ENCODE measurements at regions not wholly inside any gene's neighbourhood (a gene's known extent, or its start where the extent isn't known, plus 50 kb on each side); places are given as distances from the start of the nearest gene placed in this dataset.

DNA sequence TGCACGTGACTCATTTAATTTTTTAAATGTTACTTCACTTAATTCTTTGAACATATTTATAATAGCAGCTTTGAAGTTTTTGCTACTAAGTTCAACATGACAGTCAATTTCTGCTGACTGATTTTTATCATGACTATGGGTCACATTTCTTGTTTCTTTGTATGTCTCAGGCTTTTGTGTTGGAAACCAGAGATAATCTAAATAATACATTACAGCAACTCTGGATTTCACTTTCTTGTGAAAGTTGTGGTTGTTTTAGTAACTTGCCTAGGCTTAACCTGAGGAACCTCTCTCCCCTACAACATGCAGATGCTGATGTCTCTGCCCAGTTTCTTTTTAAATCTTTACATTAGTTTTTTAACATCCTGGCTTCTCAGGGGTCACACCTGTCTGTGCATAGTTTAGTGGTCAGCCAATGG, 180.8 kb downstream of the CCDC71L start:
- DNase-seq, result no peak

DNA sequence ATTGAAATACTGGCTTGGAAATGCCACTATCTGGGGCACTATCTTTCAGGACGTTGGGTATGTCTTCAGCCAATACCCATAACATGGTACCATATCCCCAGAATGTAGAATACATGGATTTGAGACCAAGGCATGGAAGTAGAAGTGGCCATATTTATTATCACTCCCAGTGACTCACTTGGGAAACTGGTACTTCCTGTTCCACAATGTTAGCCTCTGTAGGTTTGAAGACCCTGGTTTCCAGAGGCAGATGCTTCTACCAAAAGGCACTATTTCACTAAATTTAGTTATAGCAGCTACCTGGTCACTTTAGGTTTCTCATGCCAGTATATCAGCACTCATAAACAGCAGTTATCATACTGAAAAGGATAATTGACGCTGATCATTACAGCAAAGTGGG, 184.2 kb downstream of the CCDC71L start:
- no peak for DNase-seq

DNA sequence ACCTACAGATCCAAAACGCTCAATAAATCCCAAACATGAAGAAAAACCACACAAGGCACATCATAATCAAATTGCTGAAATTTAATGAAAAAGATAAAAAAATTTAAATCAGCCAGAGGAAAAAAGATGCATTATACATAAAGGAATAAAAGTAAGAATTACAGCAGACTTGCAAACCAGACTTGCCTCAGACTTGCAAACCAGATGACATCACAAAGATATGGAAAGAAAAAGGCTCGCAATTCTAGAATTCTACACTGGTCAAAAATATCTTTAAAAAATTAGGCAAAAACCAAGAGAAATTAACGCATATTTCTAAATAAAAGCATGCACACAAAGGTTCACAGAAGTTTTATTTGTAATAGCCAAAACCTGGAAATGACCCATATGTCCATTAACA, 188.0 kb upstream of the NAMPT start:
- no peak for DNase-seq

DNA sequence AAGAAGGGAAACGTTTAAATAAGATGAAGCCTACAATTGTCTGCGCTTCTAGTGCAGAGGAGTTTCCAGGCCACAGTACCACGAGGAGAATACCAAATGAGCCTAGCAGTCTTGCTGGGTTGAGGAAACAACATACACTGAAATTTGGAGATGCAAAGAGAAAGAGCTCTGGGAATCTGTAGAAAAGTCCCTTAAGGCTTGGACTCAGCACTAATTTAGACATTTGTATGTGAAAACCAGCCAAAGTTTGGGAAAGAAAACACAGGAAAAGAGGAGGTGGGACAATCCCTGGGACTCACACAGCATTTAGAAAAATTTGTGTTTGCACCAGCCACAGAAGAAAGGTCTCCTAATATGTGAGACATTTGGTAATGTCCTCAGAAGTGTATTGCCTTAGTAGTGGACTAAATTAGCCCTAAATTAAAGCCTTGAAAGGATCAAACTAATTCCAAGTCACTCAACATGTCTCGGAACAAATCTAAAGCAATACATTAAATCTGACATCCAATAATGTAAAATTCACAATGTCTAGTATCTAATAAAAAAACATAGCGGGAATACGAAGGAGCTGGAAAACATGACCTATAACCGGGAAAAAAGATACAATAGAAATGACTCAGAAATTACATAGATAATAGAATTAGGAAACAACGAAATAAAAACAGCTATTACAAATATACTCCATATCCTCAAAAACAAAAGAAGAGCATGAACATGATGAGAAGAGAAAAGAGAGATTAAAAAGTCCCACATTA, 187.1 kb upstream of the NAMPT start:
- DNase-seq, result no peak

DNA sequence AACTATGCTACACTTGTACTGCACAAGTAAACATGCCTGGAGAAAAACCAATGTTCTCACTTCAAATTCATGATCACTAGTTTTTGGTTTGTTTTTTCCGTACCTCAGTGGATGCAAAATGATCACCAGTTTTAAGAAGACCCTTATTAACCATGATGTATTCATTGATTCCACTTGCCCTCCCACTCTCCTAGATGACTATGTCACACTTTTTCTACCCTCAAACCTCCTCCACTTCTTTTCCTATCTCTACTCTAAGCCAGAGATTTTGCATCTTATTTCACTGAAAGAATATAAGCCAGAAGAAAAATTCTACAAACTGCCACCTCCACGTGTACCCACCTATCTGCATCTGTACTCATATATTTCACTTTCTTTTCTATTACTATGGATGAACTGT, 186.2 kb upstream of the NAMPT start:
- DNase-seq, result no peak

DNA sequence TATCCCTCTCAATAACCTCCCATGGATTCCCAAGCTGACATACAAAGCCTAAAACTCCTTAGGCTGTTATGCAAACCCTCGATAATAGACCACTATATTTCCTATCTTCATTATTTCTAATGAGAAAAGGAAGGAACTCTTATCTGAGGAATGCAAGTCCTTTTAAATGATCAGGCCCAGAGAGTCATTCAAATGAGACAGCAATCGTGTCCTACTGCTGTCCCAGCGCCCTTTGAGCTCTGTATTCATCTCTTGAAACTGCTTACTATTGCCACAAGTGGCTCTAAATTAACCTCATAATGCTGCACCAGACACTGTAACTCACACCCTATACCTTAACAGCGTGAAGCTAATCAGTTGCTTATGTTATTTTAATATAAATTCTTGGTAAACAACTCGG, 182.1 kb upstream of the NAMPT start:
- no peak for DNase-seq

DNA sequence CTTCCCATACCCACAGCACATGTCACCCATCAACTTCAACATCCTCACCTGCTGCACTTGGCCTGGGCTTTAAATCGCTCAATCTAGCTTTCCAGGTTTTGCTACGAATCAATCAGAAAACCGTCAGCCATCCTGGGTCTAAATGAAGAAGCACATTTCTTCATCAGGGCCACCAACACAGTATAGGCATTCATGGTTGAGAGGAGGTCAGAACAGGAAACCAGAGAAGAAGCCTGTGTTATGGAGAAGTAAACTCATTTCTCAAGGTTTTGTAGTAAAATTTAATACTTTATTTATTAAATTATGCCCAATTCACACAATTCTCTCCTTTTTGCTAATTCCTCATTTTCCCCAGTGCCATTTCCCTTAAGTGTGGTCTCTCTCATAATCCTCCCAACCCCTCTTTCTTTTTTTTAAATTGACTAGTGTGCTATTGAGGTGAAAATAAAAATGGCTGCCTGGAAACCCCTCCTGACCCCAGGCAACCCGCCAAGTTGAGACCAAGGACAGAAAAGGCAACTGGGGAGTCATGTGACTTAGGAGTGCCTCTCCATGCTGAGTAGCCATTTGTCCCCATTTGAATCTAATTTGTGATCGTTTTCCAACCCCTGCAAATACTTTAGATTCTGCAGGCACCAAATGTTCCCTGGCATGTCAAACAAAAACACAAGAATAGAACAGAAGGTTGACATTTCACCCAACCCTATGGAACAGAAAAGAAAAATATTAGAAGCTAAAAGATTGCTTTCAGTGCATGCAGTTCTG, 181.1 kb upstream of the NAMPT start:
- DNase-seq, result no peak

DNA sequence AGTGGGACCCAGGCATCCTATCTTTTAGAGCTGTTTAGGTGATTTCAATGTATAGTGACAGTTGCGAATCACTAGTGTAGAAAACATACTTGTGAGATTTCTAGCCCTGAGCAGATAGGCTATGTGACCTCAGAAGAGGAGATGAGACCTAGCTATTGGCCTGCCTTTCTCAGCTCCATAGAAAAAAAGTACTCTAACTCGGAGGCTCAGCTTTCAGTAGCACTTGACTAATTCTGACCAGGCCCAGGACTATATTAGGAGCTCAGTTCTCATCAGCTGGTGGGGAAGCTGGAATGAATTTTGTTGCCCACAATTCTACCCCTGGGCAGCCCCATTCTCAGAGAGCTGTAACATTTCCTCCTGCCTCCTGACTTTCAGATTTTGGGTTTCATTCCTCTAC, 179.9 kb upstream of the NAMPT start:
- DNase-seq, result no peak

DNA sequence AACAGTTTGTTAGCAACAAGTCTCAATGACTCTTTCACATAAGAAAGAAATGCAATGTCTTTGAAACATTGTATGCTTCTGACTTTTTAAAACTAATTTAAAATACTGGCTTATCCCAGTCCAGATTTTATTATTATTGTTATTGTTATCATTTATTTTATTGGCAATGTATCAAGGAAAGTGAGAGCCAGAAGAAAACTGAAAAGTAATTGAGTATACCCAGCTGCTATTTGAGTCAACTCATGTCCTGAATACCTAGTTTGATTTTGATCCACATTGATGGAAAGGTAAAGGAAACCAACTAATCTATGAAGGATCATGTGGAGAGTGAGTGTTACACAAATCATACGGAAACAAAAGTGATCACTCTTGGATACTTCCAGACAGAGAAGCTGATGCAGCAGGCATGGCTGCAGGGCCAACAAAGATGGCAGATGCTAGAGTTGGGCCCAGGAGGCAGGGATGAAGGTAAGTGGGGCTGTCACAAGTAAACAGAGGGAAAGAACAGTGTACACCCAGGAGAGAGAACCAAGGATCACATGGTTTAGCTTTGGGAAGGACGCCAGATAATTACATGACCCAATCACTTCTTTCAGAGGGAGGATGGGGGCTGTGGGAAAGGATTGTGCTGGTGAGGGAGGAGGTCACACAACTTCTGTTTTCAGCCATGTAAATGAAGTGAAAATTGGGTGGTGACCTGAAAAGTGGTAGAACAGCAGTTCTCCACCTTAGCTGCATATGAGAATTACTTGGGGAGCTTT, 179.2 kb upstream of the NAMPT start:
- DNase-seq, result no peak

DNA sequence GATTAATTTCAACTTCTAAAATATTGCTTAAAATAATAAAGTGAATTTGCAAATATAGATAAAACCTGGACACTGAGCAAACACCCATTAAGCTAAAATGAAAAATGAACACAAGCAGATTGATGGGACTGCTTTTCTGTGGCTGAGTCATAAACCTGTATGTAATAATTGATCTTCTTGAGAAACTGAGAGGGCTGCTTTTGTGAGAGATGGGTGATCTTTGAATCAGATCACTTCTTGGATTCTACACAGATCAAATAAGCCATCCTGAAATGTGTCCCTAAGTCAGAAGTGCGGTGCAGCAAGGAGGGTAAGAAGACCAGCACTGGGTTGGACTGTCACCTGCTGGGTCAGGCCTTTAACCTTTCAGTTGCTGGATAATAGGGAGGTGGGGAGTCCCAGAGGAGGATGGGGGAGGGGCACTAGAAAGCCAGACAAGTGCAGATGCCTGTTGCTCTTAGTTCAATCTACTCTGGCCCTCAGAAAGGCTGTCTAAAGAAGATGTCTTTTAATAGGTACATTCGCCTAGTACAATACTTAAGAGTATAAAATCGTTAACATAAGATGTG, 178.2 kb upstream of the NAMPT start:
- DNase-seq, result no peak

DNA sequence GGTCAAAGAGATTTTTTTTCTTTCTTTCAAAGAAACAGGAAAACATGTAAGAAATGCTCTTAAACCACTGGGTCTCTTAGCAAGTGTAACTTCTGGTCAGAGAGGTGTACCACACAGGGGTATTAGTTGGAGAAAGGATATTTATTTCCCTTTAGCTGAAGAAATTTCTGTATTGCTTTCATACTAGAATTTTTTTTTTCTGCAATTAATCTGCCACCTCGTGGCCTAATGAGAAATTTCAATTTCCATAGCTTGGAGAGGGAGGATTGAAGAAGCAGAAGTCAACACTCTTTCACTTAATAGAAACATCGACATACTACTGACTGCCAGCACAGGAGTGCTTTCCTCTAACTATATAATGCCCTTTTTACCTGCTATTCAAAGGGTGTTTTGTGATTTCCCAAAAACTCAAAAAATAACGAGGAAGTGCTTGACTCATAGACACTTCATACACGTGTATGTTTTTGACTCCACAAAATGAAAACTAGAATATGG, 177.6 kb upstream of the NAMPT start:
- no peak for DNase-seq

DNA sequence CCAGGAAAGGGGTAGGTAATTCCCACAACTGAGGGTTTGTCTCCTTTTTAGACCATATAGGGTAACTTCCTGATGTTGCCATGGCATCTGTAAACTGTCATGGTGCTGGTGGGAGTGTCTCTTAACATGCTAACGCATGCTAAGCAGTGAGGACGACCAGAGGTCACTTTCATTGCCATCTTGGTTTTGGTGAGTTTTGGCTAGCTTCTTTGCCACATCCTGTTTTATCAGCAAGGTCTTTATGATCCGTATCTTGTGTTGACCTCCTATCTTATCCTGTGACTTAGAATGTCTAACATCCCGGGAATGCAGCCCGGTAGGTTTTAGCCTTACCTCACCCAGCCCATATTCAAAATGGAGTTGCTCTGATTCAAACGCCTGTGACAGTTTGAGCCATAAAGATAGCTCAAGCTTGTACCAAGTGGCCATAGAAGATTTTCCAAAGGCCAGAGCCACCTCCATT, 176.0 kb upstream of the NAMPT start:
- DNase-seq, result no peak

DNA sequence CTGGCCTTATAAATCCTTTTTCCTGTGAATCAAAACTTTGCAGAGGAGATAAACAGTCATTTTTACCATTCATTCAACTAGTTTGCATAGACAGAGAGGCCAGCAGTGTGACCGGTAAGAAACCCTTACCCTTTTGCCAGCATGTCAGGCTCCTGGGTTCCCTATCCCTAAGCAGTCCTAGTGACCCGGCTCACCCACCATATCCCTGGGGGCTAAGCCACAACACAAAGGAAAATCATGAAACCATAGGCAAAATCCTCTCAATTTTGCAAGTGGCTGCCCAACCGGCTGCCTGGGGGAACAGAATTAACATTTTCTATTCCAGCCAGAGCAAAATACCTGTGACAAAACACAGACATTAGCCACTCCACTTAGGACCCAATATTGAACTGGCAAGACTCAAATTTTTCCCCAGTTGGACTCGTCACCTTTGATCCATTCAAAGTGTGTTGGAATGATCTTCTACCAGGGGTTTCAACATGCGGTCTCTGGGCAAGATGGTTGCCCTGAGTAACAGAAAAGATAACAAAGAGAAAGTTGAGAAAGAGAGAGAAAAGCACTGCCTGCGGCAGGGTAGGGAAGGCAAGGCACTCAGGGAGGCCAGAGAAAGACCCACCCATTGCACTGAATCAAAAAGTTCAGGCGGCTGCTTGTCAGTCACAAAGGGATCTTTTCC, 174.8 kb upstream of the NAMPT start:
- DNase-seq, result no peak

DNA sequence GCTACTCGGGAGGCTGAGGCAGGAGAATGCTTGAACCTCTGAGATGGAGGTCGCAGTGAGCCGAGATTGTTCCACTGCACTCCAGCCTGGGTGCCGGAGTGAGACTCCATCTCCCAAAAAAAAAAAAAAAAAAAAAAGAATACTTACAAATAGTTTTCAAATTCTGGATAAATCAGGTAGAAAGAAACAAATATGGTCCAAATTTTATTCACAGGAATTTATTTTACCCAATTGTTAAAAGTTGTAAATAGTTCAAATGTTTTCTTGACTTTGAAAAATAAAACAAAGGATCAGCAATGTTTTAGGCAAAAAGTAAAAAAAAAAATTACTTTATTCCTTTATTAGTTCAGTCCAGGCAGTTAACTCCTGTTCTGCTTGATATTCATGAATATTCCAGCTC, 172.9 kb upstream of the NAMPT start:
- DNase-seq, result no peak

DNA sequence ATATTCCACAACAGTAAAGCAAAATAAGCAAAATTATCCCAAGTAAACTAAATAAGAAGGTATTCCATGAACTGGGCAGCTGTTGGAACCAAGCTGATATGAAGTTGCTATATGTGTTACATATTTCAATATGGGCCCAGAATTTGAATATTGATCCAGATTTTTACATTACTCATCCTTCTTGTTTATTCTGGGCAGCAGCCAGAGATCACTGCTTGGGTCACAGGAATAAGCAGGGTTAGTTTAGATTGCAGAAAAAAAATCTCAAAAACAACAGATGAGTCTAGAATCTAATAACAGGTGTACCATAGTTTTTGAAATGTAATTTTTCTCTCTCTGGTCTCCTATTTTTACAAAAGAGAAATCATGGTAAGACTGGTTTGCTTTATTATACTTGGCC, 171.5 kb upstream of the NAMPT start:
- DNase-seq, result no peak

DNA sequence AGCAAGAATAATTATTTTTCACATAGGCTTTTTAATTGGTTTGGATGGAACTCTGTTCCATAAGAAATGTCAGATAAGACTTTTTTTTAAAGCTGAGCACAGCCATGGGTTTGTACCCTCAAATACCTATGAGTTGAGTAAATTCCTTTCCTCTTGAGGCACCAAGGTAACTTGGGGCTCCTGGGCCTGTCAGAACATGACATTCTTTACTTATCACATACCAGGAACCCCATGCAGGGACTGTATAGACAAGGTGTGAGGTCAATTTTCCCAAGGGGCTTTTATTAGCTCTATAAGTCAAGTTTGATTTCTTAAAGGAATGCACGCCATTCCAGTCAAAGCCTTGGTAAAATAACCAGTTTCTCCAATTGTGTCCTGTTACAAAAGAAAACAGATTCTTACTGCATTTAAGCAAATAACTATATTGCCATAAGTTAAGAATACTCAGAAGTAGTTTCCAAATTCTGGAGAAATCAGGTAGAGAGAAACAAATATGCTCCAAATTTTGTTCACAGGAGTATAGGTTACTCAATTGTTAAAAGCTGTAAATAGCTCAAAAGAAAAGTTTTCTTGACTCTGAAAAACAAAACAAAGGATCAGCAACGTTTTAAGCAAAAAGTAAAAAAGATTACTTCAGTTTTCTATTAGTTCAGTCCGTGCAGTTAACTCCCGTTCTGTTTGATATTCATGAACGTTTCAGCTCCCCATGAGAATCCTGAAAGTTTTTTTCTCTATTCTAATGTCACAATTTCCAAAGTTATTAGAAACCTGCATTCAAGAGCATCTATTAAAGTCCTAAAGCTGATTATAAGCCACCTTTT, 167.5 kb upstream of the NAMPT start:
- no peak for DNase-seq

DNA sequence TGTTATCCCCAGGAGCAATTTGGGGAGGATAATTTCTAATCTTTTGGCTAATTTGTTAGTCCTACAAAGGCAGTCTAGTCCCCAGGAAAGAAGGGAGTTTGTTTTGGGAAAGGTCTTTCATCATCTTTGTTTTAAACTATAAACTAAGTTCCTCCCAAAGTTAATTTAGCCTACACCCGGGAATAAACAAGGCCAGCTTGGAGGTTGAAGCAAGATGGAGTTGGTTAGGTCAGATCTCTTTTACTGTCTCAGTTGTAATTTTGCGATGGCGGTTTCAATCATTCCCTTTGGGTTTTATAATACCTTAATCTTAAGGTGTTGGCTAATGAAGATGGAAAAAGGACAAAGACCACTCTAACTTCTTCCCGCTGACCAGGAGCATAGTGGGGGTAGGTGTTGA, 166.4 kb upstream of the NAMPT start:
- no peak for DNase-seq

DNA sequence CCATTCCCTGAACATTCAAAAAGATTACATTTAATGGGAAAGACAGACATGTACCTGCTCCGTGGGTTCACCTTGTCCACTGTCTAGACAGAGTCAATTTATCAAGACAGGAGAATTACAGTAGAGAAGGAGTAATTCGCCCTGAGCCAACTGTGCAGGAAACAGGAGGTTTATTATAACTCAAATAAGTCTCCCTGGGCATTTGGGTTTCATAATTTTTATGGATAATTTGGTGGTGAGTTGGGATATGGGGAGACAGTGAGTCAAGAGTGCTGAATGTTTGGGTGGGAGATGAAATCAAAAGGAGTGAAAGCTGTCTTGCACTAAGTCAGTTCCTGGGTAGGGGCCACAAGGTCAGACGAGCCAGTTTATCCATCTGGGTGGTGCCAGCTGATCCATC, 165.9 kb upstream of the NAMPT start:
- DNase-seq, result no peak

DNA sequence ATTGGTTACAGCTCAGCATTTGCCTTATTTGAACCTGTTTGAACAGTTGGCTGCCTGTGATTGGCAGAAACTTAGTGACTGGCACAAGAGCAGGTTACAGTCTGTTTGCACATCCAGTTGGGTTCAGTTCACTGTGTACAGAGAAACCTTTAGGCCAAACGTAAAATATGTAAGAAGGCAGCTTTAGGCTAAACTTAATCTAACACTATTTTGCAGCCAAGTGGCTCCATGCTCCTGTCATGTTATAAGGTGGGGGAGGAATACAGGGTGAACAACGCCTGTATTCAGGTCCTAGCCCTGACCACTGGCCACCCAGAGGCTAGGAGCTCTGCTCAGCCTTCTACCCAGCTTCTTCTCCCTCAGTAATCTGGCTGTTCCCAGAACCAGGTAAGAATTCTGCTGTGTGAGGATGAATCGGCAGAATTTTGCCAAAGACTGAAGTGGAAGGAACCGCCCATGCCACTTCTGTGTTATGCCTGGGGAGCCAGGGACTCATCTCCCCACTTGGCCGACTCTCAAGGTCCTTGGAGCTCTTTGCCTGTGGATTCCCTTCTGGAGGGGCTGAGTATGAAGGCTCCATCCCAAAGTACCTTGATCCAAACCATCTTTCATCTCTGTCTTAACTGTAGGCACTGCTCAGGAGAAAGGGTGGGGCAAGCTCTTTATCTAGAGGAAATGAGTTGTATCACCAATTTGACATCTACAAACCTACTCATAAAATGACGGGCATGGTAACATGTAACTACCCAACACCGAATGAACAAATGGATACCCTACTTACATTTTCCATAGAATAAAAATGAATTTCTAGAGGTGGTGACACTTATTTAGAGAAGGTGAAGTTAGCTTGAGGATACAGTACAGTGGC, 164.4 kb upstream of the NAMPT start:
- DNase-seq, result no peak

DNA sequence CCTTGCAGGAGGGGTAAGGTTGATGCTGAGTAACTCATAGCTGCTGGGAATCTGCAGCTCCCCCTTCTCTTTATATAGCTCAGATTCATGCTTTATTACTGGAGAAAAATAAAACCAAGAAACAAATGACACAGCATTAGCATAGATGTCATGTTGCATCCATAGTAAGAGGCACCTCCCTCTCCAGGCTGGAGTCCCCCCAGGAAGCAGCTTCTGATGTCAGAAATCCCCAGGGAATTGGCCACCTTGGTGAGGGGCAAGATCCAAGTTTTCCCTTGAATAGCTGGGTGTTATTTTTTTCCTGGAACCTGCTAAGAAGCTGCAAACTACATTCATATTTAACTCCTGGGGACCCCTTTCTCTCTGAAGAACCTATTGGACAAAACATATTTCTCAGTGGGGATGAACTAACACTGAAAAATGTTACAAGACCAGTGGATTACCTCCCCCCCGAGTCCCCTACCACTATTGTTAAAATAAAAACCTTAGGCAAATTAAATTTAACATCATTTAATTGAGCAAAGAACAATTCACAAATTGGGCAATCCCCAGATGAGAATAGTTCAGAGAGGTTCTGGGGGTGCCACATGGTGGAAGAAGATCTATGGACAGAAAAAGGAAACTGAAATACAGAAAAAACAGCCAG, 163.7 kb upstream of the NAMPT start:
- no peak for DNase-seq
